Spinal cord (tissue), 9 donors: ENCODE measurements at regions not wholly inside any gene's neighbourhood (a gene's known extent, or its start where the extent isn't known, plus 50 kb on each side); places are given as distances from the start of the nearest gene placed in this dataset.

Experiments
- DNase-seq, 6 donors: peaks; one replicate each; pipeline versions ENCODE4 v3.0.0 to v3.0.0-alpha.2; 2013 to 2015; ENCODE audit warnings: low spot score in 6 of 6, low read depth in 4 of 6
- H3K27ac ChIP-seq: one replicate; pipeline ENCODE4 v1.5.1; 2013; ENCODE audit warnings: low read depth, low read length, control low read depth
- H3K27me3 ChIP-seq: one replicate; pipeline ENCODE4 v1.6.1; 2013; ENCODE audit warnings: low read length; ENCODE audit not compliant: control insufficient read depth, insufficient read depth
- H3K36me3 ChIP-seq: one replicate; pipeline ENCODE4 v1.6.1; 2013; ENCODE audit warnings: low read length; ENCODE audit not compliant: control insufficient read depth, insufficient read depth
- H3K4me1 ChIP-seq: one replicate; pipeline ENCODE4 v1.6.1; 2013; ENCODE audit warnings: low read length; ENCODE audit not compliant: control insufficient read depth, insufficient read depth
- H3K4me3 ChIP-seq: one replicate; pipeline ENCODE4 v1.5.1; 2013; ENCODE audit warnings: low read depth, low read length, control low read depth
- H3K9me3 ChIP-seq: one replicate; pipeline ENCODE4 v1.6.1; 2013; ENCODE audit warnings: low read length; ENCODE audit not compliant: control insufficient read depth, insufficient read depth
- WGBS: methylation state at CpG from one replicate; pipeline ENCODE4 v1.1.5; 2013; ENCODE audit warnings: missing lambda C conversion rate; ENCODE audit not compliant: insufficient coverage; 5-methylcytosine and 5-hydroxymethylcytosine counted together
- donor health status: healthy.

- Histone ChIP-seq H3K4me3 (no peak overlapping the region), H3K4me1 (no peaks in the 10 kb centered on the region), H3K27ac (no peak overlapping the region), H3K27me3 (peaks cover 2% of the 10 kb centered on the region), H3K9me3 (no peaks in the 10 kb centered on the region), H3K36me3 (no peaks in the 10 kb centered on the region)
- DNase-seq, result no peak
- 56% methylated on average over 1 of the region's 1 CpG for WGBS
Measured at GRCh38 chrX:95797344-95797743, 887.3 kb upstream of the DIAPH2 start.

- no peaks in the 10 kb centered on the region for H3K36me3 ChIP-seq
- no peaks in the 10 kb centered on the region for H3K9me3 ChIP-seq
- H3K4me1 ChIP-seq, result no peaks in the 10 kb centered on the region
- no peak overlapping the region for H3K4me3 ChIP-seq
- no CpG with 5 or more reads among the region's 1 CpG for WGBS
- DNase-seq, result no peak
- H3K27me3 ChIP-seq, result no peaks in the 10 kb centered on the region
- H3K27ac ChIP-seq, result no peak overlapping the region
Measured at GRCh38 chrX:95823796-95824195, 860.8 kb upstream of the DIAPH2 start.

- Histone ChIP-seq H3K9me3 (no peaks in the 10 kb centered on the region), H3K27me3 (no peaks in the 10 kb centered on the region), H3K4me1 (no peaks in the 10 kb centered on the region), H3K27ac (no peak overlapping the region), H3K4me3 (no peak overlapping the region), H3K36me3 (no peaks in the 10 kb centered on the region)
- WGBS, result 73% methylated on average over 3 of the region's 6 CpGs
- no peak for DNase-seq
Measured at GRCh38 chrX:95835223-95835622, 849.4 kb upstream of the DIAPH2 start.

- no peak overlapping the region for H3K27ac ChIP-seq
- H3K36me3 ChIP-seq, result no peaks in the 10 kb centered on the region
- H3K27me3 ChIP-seq, result no peaks in the 10 kb centered on the region
- no peak overlapping the region for H3K4me3 ChIP-seq
- DNase-seq, result no peak
- no peaks in the 10 kb centered on the region for H3K9me3 ChIP-seq
- 95% methylated on average over 1 of the region's 1 CpG for WGBS
- no peaks in the 10 kb centered on the region for H3K4me1 ChIP-seq
Measured at GRCh38 chrX:95836517-95836916, 848.1 kb upstream of the DIAPH2 start.

GRCh38 chrX:95841863-95842262 lies 842.8 kb upstream of the DIAPH2 start:
- Histone ChIP-seq H3K4me1 (no peaks in the 10 kb centered on the region), H3K27ac (no peak overlapping the region), H3K4me3 (no peak overlapping the region), H3K36me3 (no peaks in the 10 kb centered on the region), H3K9me3 (no peaks in the 10 kb centered on the region), H3K27me3 (no peaks in the 10 kb centered on the region)
- no peak for DNase-seq

- DNase-seq, result no peak
Measured at GRCh38 chrX:95860127-95860526, 824.5 kb upstream of the DIAPH2 start.

GRCh38 chrX:95875661-95876060 lies 809.0 kb upstream of the DIAPH2 start:
- Histone ChIP-seq H3K36me3 (no peaks in the 10 kb centered on the region), H3K9me3 (no peaks in the 10 kb centered on the region), H3K4me3 (no peak overlapping the region), H3K27me3 (no peaks in the 10 kb centered on the region), H3K27ac (no peak overlapping the region), H3K4me1 (no peaks in the 10 kb centered on the region)
- no CpG with 5 or more reads among the region's 1 CpG for WGBS
- no peak for DNase-seq

More at GRCh38 chrX:95860127-95860526, 824.5 kb upstream of the DIAPH2 start:
- WGBS, result 71% methylated on average over 1 of the region's 1 CpG
- no peak overlapping the region for H3K4me3 ChIP-seq
- no peak overlapping the region for H3K27ac ChIP-seq
- no peaks in the 10 kb centered on the region for H3K36me3 ChIP-seq
- peaks cover 3% of the 10 kb centered on the region for H3K9me3 ChIP-seq
- H3K4me1 ChIP-seq, result no peaks in the 10 kb centered on the region
- no peaks in the 10 kb centered on the region for H3K27me3 ChIP-seq

GRCh38 chrX:95878874-95879273 lies 805.8 kb upstream of the DIAPH2 start:
- Histone ChIP-seq H3K27me3 (no peaks in the 10 kb centered on the region), H3K27ac (no peak overlapping the region), H3K4me1 (no peaks in the 10 kb centered on the region), H3K36me3 (no peaks in the 10 kb centered on the region), H3K4me3 (no peak overlapping the region), H3K9me3 (no peaks in the 10 kb centered on the region)
- WGBS, result 40% methylated on average over 4 of the region's 4 CpGs
- DNase-seq, result no peak

GRCh38 chrX:95884186-95884585 lies 800.5 kb upstream of the DIAPH2 start:
- H3K27ac ChIP-seq, result no peak overlapping the region
- H3K9me3 ChIP-seq, result no peaks in the 10 kb centered on the region
- no peak overlapping the region for H3K4me3 ChIP-seq
- H3K4me1 ChIP-seq, result no peaks in the 10 kb centered on the region
- peaks cover 4% of the 10 kb centered on the region for H3K27me3 ChIP-seq
- DNase-seq, result peak in 2 of 6 donors; percentile 21 to 65
- WGBS, result no CpG with 5 or more reads among the region's 2 CpGs
- H3K36me3 ChIP-seq, result no peaks in the 10 kb centered on the region

- 20% methylated on average over 1 of the region's 3 CpGs for WGBS
- Histone ChIP-seq H3K27ac (no peak overlapping the region), H3K9me3 (no peaks in the 10 kb centered on the region), H3K4me1 (no peaks in the 10 kb centered on the region), H3K36me3 (no peaks in the 10 kb centered on the region), H3K4me3 (no peak overlapping the region), H3K27me3 (peaks cover 6% of the 10 kb centered on the region)
- DNase-seq, result peak in 1 of 6 donors; percentile 50
Measured at GRCh38 chrX:95885074-95885473, 799.6 kb upstream of the DIAPH2 start.
